Stomach (tissue), 4 donors: ENCODE measurements at regions not wholly inside any gene's neighbourhood (a gene's known extent, or its start where the extent isn't known, plus 50 kb on each side); places are given as distances from the start of the nearest gene placed in this dataset.
"Not testable (repeated sequence)": the region's sequence is repeated elsewhere in the genome, so short reads cannot be mapped to it uniquely, and the experiment has no call there.

Source experiments
- EP300 ChIP-seq: sonication (generic); formaldehyde crosslinking; IDR thresholded peaks from one replicate; pipeline ENCODE4 v1.6.1; 2017; ENCODE audit warnings: antibody characterized with exemption
- POLR2A ChIP-seq, 4 donors: fragments of 450-650 bp; IDR thresholded peaks; one replicate each; pipeline ENCODE4 v1.6.1; 2016; ENCODE audit warnings: antibody characterized with exemption in 4 of 4, control low read depth in 2 of 4, mild to moderate bottlenecking in 1 of 4, moderate library complexity in 1 of 4
- TF ChIP-seq, protein P1 (sequence below), 7 experiments: fragments of 450-650 bp in 4 of 7; fragments of 200-600 bp in 3 of 7; sonication (generic) in 3 of 7; IDR thresholded peaks; one replicate each; pipeline ENCODE4 v1.5.1; 2016 to 2019; ENCODE audit warnings: antibody characterized with exemption in 7 of 7, control low read depth in 2 of 7, mild to moderate bottlenecking in 1 of 7

DNA sequence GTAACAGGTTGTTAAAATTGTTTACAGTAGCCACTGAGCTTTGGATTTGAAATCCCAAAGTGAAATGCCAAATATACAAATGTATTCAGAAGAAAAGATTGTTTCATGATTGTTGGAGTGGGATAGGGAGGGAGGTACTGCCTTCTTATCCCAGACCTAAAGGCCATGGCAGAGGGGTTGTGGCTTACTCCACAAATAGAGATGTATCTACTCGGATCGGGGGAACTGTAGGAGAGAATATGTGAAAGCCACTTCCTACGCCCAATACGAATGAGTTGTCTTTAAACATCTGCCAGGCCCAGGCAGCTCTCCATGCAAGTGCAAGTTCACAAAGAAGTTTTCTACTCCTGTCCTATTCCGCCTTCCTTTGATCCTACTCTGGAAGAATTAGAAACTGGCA lies 150.2 kb upstream of the PRSS12 start:
- not testable (repeated sequence) for TF ChIP-seq POLR2A (IDR thresholded peaks at IDR 0.05); EP300
- TF ChIP-seq, protein P1, sequence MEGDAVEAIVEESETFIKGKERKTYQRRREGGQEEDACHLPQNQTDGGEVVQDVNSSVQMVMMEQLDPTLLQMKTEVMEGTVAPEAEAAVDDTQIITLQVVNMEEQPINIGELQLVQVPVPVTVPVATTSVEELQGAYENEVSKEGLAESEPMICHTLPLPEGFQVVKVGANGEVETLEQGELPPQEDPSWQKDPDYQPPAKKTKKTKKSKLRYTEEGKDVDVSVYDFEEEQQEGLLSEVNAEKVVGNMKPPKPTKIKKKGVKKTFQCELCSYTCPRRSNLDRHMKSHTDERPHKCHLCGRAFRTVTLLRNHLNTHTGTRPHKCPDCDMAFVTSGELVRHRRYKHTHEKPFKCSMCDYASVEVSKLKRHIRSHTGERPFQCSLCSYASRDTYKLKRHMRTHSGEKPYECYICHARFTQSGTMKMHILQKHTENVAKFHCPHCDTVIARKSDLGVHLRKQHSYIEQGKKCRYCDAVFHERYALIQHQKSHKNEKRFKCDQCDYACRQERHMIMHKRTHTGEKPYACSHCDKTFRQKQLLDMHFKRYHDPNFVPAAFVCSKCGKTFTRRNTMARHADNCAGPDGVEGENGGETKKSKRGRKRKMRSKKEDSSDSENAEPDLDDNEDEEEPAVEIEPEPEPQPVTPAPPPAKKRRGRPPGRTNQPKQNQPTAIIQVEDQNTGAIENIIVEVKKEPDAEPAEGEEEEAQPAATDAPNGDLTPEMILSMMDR (IDR thresholded peaks at IDR 0.05), result not testable (repeated sequence)
